Panc1 (cell line): ENCODE measurements at regions not wholly inside any gene's neighbourhood (a gene's known extent, or its start where the extent isn't known, plus 50 kb on each side); places are given as distances from the start of the nearest gene placed in this dataset.

ENCODE experiments used
- ATAC-seq: fragments of 200-7000 bp; cut with Tn5 transposase; 2 replicates; pipeline ENCODE4 v1.9.1; 2020; ENCODE audit warnings: mild to moderate bottlenecking, moderate library complexity
- BruUV-seq: library from RNA; stranded (reverse); fragments of 400-500 nt; replicated peaks from 2 replicates; lab custom pipeline; 2021; lab: Mats Ljungman, UMichigan
- CTCF ChIA-PET: fragments of 300-600 bp; sonication (Branson Sonifier 250); formaldehyde crosslinking; loops from one replicate; lab custom pipeline; 2022; ENCODE audit warnings: antibody characterized with exemption; lab: Charles Lee
- POLR2A ChIA-PET: fragments of 300-600 bp; sonication (Branson Sonifier 250); formaldehyde crosslinking; loops from one replicate; lab custom pipeline; 2022; ENCODE audit warnings: antibody characterized with exemption; lab: Charles Lee
- DNase-seq: peaks from one replicate; pipeline ENCODE4 v3.0.0-alpha.2; 2010; ENCODE audit warnings: low read depth, low spot score
- H3K27ac ChIP-seq: 2 replicates; pipeline ENCODE4 v1.5.1; 2011; ENCODE audit warnings: mild to moderate bottlenecking, low read length, inconsistent platforms
- H3K27me3 ChIP-seq: fragments of 200-500 bp; sonication (Bioruptor generic); 2 replicates; pipeline ENCODE4 v1.6.0; 2014; ENCODE audit warnings: low read length, inconsistent platforms; ENCODE audit not compliant: control insufficient read depth, insufficient read depth
- H3K36me3 ChIP-seq: fragments of 200-500 bp; sonication (Bioruptor generic); 2 replicates; pipeline ENCODE4 v1.5.1; 2014; ENCODE audit warnings: inconsistent platforms, mild to moderate bottlenecking, low read length, moderate library complexity; ENCODE audit not compliant: control insufficient read depth, insufficient read depth
- H3K4me1 ChIP-seq: 2 replicates; pipeline ENCODE4 v1.5.1; 2011; ENCODE audit warnings: inconsistent platforms, mild to moderate bottlenecking, low read length, moderate library complexity; ENCODE audit not compliant: control insufficient read depth, insufficient read depth
- H3K4me3 ChIP-seq, 2 experiments: 2 replicates each; pipeline ENCODE4 v1.5.1; 2011 to 2012; ENCODE audit warnings: low read depth in 2 of 2, low read length in 2 of 2, mild to moderate bottlenecking in 2 of 2, inconsistent platforms in 1 of 2, moderate library complexity in 1 of 2
- H3K9me3 ChIP-seq: fragments of 200-500 bp; sonication (Bioruptor generic); 2 replicates; pipeline ENCODE4 v1.5.1; 2014; ENCODE audit warnings: low read depth, mild to moderate bottlenecking, inconsistent platforms, low read length, moderate library complexity; ENCODE audit not compliant: control insufficient read depth, insufficient read depth
- POLR2AphosphoS5 ChIP-seq: IDR thresholded peaks from 2 replicates; pipeline ENCODE4 v1.6.1; 2012; ENCODE audit warnings: mild to moderate bottlenecking, low read depth, low read length, moderate library complexity
- SIN3A ChIP-seq: IDR thresholded peaks from 2 replicates; pipeline ENCODE4 v1.6.1; 2012; ENCODE audit warnings: low read depth, mild to moderate bottlenecking, low read length, moderate library complexity, borderline replicate concordance; ENCODE audit not compliant: insufficient read depth
- TCF7L2 ChIP-seq: IDR thresholded peaks from 2 replicates; pipeline ENCODE4 v1.6.1; 2011; ENCODE audit warnings: mild to moderate bottlenecking, low read depth, low read length, inconsistent platforms
- in situ Hi-C: cut with HindIII; loops from 2 replicates; pipeline ENCODE4 v1.10.0; 2016; ENCODE audit warnings: low sequenced_read_pairs, low pct_unique_long_range_greater_than_20kb
- intact Hi-C: fragments of 100-400 bp; cut with micrococcal nuclease; formaldehyde crosslinking; loops from one replicate; pipeline ENCODE4 v1.10.0; 2022; ENCODE audit not compliant: unreplicated experiment
- TF ChIP-seq, protein P1 (sequence below), 2 experiments: IDR thresholded peaks; 2 replicates each; pipeline ENCODE4 v1.6.1; 2011 to 2012; ENCODE audit warnings: low read depth in 2 of 2, control low read depth in 1 of 2, low read length in 1 of 2, mild to moderate bottlenecking in 1 of 2, moderate library complexity in 1 of 2; ENCODE audit not compliant: insufficient read depth in 1 of 2
- TF ChIP-seq, protein P2 (sequence below): fragments of 450-650 bp; IDR thresholded peaks from 2 replicates; pipeline ENCODE4 v1.5.1; 2017; ENCODE audit warnings: mild to moderate bottlenecking

DNA sequence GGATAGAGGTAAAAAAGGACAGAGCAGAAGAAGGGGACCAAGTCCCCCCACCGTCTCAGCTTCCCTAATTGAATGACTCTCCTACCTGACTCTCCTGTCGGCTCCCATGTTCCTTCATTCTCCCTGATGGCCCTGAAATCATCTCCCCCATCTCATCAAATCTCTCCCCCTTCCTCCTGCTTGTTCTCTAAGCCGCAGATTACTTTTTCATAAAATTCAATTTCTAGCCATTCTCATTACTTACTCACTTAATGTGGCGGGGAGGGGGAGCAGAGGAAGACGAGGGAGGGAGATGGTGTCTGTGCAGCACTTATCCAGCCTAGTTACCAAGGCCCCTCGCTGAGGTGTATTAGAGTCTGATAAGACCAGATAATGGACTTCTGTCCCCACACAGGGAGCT lies 161.5 kb downstream of the CCT6B start:
- ATAC-seq, result no peak
- ChIA-PET CTCF (interaction anchor here (0.5 kb wide), 1 partner anchor 45 kb away, joined by 11 read pairs; no protein-coding TSS in a partner anchor), POLR2A (no interaction called here)
- no peaks in the 10 kb centered on the region for H3K9me3 ChIP-seq
- in situ Hi-C loops, result no loop called here
- no peaks in the 10 kb centered on the region for H3K4me1 ChIP-seq
- no peak overlapping the region for H3K27ac ChIP-seq
- TF ChIP-seq SIN3A (no peak), POLR2AphosphoS5 (no peak), TCF7L2 (no peak)
- TF ChIP-seq, protein P1, sequence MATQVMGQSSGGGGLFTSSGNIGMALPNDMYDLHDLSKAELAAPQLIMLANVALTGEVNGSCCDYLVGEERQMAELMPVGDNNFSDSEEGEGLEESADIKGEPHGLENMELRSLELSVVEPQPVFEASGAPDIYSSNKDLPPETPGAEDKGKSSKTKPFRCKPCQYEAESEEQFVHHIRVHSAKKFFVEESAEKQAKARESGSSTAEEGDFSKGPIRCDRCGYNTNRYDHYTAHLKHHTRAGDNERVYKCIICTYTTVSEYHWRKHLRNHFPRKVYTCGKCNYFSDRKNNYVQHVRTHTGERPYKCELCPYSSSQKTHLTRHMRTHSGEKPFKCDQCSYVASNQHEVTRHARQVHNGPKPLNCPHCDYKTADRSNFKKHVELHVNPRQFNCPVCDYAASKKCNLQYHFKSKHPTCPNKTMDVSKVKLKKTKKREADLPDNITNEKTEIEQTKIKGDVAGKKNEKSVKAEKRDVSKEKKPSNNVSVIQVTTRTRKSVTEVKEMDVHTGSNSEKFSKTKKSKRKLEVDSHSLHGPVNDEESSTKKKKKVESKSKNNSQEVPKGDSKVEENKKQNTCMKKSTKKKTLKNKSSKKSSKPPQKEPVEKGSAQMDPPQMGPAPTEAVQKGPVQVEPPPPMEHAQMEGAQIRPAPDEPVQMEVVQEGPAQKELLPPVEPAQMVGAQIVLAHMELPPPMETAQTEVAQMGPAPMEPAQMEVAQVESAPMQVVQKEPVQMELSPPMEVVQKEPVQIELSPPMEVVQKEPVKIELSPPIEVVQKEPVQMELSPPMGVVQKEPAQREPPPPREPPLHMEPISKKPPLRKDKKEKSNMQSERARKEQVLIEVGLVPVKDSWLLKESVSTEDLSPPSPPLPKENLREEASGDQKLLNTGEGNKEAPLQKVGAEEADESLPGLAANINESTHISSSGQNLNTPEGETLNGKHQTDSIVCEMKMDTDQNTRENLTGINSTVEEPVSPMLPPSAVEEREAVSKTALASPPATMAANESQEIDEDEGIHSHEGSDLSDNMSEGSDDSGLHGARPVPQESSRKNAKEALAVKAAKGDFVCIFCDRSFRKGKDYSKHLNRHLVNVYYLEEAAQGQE (IDR thresholded peaks at IDR 0.05; ENCODE audit: insufficient read depth in 1 of 2, low read depth in 2 of 2, low read length in 1 of 2), result no peak
- TF ChIP-seq, protein P2, sequence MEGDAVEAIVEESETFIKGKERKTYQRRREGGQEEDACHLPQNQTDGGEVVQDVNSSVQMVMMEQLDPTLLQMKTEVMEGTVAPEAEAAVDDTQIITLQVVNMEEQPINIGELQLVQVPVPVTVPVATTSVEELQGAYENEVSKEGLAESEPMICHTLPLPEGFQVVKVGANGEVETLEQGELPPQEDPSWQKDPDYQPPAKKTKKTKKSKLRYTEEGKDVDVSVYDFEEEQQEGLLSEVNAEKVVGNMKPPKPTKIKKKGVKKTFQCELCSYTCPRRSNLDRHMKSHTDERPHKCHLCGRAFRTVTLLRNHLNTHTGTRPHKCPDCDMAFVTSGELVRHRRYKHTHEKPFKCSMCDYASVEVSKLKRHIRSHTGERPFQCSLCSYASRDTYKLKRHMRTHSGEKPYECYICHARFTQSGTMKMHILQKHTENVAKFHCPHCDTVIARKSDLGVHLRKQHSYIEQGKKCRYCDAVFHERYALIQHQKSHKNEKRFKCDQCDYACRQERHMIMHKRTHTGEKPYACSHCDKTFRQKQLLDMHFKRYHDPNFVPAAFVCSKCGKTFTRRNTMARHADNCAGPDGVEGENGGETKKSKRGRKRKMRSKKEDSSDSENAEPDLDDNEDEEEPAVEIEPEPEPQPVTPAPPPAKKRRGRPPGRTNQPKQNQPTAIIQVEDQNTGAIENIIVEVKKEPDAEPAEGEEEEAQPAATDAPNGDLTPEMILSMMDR, result no peak
- H3K36me3 ChIP-seq, result no peaks in the 10 kb centered on the region
- peaks cover 10% of the 10 kb centered on the region; the same call in 1 of the 2 replicates for H3K27me3 ChIP-seq
- BruUV-seq, result no TSS peak
- DNase-seq, result no peak
- intact Hi-C loops, result no loop called here
- H3K4me3 ChIP-seq, result no peak overlapping the region

DNA sequence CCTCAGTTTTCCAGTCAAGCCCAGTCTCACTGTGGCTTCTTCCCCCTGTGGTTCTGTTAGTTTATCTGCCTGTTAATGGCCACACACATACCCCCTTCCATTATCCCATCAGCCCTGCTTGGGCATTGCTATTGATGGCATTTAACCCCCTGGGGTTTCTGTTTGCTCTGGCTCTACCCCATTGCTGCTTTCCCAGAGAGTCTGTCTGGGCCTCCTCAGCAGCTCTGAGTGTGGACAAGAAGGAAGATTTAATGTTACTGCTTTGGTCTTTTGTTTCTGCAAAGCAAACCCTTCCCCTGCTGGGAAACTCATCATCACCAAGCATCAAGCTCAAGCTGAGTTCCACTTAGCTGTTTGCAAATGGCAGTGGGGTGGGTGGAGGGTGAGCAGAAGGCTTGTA lies 162.7 kb downstream of the CCT6B start:
- CTCF ChIA-PET, result no interaction called here
- no peak for ATAC-seq
- POLR2A ChIA-PET, result no interaction called here
- Histone ChIP-seq H3K9me3 (no peaks in the 10 kb centered on the region), H3K27ac (no peak overlapping the region), H3K27me3 (peaks cover 13% of the 10 kb centered on the region; the same call in 1 of the 2 replicates), H3K4me3 (no peak overlapping the region), H3K36me3 (no peaks in the 10 kb centered on the region), H3K4me1 (no peaks in the 10 kb centered on the region)
- no peak for DNase-seq
- TF ChIP-seq, protein P2, result no peak
- TF ChIP-seq POLR2AphosphoS5 (no peak), TCF7L2 (no peak), SIN3A (no peak)
- TF ChIP-seq, protein P1 (IDR thresholded peaks at IDR 0.05; ENCODE audit: insufficient read depth in 1 of 2, low read depth in 2 of 2, low read length in 1 of 2), result no peak
- no TSS peak for BruUV-seq
- intact Hi-C loops, result no loop called here
- in situ Hi-C loops, result no loop called here
